ENCODE measurements at regions not wholly inside any gene's neighbourhood (a gene's known extent, or its start where the extent isn't known, plus 50 kb on each side); places are given as distances from the start of the nearest gene placed in this dataset.

GRCh38 chr2:37779139-37779538 is 107.7 kb upstream of the CDC42EP3 start:
- CTCF ChIA-PET: interaction anchor here (1.9 kb wide), 1 partner anchor 364 kb away, joined by 4 read pairs; no protein-coding TSS in a partner anchor
- POLR2A ChIA-PET: no interaction called here
- TF ChIP-seq, protein P1, sequence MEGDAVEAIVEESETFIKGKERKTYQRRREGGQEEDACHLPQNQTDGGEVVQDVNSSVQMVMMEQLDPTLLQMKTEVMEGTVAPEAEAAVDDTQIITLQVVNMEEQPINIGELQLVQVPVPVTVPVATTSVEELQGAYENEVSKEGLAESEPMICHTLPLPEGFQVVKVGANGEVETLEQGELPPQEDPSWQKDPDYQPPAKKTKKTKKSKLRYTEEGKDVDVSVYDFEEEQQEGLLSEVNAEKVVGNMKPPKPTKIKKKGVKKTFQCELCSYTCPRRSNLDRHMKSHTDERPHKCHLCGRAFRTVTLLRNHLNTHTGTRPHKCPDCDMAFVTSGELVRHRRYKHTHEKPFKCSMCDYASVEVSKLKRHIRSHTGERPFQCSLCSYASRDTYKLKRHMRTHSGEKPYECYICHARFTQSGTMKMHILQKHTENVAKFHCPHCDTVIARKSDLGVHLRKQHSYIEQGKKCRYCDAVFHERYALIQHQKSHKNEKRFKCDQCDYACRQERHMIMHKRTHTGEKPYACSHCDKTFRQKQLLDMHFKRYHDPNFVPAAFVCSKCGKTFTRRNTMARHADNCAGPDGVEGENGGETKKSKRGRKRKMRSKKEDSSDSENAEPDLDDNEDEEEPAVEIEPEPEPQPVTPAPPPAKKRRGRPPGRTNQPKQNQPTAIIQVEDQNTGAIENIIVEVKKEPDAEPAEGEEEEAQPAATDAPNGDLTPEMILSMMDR (IDR thresholded peaks at IDR 0.05; ENCODE audit: control extremely low read depth, extremely low read depth, low read depth, missing control alignments): no peak
- DNase-seq (ENCODE audit: extremely low spot score): no peak

DNA sequence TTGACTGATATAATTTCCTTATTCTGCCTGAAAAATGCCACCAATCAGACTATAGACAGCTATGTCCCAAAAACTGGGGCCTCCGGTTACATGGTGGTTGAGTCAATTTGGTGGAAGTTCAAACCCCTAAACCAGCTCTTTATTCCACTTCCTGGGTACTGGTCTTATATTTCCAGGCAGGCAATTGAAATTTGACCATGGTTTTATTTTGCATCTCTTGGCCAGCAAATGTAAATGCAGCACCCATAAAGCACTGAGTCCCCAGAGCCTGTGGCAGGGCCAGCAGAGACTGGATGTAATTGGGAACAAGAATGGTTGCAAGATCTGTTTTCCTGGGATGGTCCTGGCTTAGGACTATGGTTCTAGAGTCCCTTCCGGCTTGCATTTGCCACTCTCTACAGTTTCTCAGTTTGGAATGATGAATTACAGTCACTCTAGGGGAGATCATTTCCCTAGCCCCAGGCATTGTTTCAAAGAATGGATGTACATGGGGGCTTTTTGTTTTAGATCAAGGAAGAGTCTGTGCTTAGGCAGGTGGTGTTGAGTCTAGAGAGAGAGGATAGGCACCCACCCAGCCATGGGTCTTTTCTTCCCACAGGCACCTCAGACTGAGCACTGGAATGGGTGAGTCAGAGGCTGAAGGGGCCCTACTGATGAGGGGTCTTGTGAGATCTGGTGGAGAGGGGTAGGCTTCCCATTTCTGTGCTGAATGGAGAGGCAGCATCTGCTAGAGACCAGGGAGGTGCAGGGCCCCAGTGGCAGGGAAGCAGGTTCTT is 108.4 kb upstream of the CDC42EP3 start:
- no peak for DNase-seq (ENCODE audit: extremely low spot score)
- ChIA-PET CTCF (interaction anchor here (1.5 to 1.9 kb wide), 3 partner anchors 36 to 365 kb away, joined by 3 to 6 read pairs (median 4); no protein-coding TSS in a partner anchor), POLR2A (no interaction called here)
- TF ChIP-seq, protein P1 (IDR thresholded peaks at IDR 0.05; ENCODE audit: control extremely low read depth, extremely low read depth, low read depth, missing control alignments): no peak

GRCh38 chr2:37780387-37780676 is 108.9 kb upstream of the CDC42EP3 start:
- TF ChIP-seq, protein P1 (IDR thresholded peaks at IDR 0.05; ENCODE audit: control extremely low read depth, extremely low read depth, low read depth, missing control alignments): no peak
- POLR2A ChIA-PET: no interaction called here
- DNase-seq (ENCODE audit: extremely low spot score): no peak
- CTCF ChIA-PET: interaction anchor here (1.0 to 1.9 kb wide), 4 partner anchors 8 to 365 kb away, joined by 3 to 6 read pairs (median 4); no protein-coding TSS in a partner anchor

DNA sequence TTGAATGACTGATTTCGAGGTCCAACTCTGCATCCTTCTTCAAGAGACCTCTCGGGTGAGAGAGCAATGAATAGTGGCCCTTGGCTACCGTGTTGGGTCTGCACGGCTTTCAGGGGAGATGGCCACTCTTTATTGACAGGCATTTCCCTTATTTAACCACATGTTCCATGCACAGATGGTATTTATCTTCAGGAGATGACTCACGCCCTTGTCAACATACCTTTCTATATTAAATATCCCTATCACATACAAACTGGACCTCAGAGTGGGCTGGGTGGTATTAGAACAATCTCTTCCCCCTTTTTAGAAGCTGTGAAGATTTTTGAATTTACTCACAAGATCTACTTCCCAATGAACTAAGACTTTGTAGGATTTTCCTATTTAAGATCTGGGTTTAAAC is 109.6 kb upstream of the CDC42EP3 start:
- CTCF ChIA-PET: interaction anchor here (1.0 to 1.7 kb wide), 8 partner anchors 9 to 458 kb away, joined by 3 to 6 read pairs (median 3); no protein-coding TSS in a partner anchor
- TF ChIP-seq, protein P1 (IDR thresholded peaks at IDR 0.05; ENCODE audit: control extremely low read depth, extremely low read depth, low read depth, missing control alignments): no peak
- POLR2A ChIA-PET: no interaction called here
- DNase-seq (ENCODE audit: extremely low spot score): no peak

DNA sequence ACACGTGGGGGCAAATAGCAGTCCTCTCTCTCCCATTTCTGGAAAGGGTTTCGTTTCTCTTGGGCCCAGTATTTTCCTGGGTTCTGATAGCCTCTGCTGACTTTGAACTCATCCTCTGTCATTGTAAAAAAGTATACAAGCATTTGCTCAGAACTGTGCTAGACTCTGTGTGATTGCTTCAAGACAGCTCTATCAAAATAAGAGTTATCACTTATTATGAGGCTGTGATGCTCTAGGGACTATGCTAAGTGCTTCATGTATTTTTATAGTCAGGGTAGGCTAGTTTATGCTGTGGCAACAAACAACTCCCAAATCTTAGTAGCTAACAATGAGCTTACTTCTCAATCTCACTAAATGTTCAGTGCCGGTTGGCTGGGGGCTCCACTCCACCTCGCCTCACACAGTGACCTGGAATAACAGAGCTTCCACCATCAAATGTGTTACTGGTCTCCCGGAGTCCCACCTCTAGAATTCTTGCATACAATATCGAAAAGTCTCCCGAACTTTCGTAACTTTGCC is 110.8 kb upstream of the CDC42EP3 start:
- ChIA-PET CTCF (interaction anchor here (1.1 to 1.7 kb wide), 7 partner anchors 10 to 457 kb away, joined by 3 to 6 read pairs (median 3); no protein-coding TSS in a partner anchor), POLR2A (no interaction called here)
- DNase-seq (ENCODE audit: extremely low spot score): no peak
- TF ChIP-seq, protein P1 (IDR thresholded peaks at IDR 0.05; ENCODE audit: control extremely low read depth, extremely low read depth, low read depth, missing control alignments): no peak

DNA sequence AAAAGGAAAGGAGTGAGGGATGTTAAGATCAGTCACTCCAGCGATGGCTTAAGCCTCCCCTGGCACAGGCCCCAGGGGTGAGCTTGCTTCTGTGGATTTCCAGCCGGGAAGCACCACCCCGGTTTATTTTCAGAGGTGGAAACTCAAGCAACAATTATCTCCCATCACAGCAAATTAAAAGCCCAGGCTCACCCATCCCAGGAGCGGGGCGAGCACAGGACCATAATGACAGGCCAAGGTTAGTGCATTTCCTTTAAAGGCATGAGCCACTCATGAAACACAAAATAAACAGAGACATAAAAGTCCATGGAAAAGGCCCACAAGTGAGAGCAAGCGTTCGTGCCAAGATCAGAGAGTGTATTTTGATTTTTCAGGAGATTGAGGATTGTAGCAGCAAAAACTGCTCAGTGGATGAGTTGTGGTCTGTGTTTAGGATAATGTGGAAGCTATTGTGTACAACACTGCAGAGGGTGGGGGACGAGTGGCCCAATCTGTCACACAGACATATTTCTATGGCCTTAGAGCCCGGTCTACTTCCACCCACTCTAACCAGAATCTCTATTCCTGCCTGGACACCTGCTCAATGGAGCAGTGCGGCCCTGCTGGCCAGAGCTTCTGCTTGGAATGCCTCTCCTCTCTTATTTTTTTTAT is 111.4 kb upstream of the CDC42EP3 start:
- TF ChIP-seq, protein P1 (IDR thresholded peaks at IDR 0.05; ENCODE audit: control extremely low read depth, extremely low read depth, low read depth, missing control alignments): no peak
- no peak for DNase-seq (ENCODE audit: extremely low spot score)
- ChIA-PET CTCF (interaction anchor here (1.1 to 1.7 kb wide), 4 partner anchors 9 to 40 kb away, joined by 3 to 6 read pairs (median 4); no protein-coding TSS in a partner anchor), POLR2A (no interaction called here)
